NCI-H1092 treated with DMSO at 0.1 percent for 48 hours (cell line): ENCODE measurements at regions not wholly inside any gene's neighbourhood (a gene's known extent, or its start where the extent isn't known, plus 50 kb on each side); places are given as distances from the start of the nearest gene placed in this dataset.
"Not testable (repeated sequence)": the region's sequence is repeated elsewhere in the genome, so short reads cannot be mapped to it uniquely, and the experiment has no call there.

Experiments
- DNase-seq: peaks from one replicate; lab custom pipeline; 2025; lab: John Stamatoyannopoulos, UW

DNA sequence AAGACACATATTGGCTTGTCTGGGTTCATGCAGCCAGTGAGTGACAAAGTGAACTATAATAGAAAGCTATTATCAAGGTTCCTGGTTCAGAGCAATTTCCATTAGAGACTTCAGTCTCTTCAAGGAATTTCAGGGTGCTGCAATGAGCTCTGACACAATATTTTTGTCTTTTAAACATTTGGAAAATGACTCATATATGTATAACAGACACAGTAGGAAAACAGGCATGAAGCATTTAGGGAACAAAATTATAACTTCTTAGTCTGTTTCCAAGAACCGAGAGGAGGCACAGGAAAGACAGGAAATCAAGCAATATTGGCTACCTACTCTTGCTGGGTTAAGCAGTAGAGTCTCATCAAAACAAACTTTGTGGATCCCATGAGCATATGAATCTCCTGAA lies 170.4 kb downstream of the PTPRC start:
- DNase-seq: no peak

DNA sequence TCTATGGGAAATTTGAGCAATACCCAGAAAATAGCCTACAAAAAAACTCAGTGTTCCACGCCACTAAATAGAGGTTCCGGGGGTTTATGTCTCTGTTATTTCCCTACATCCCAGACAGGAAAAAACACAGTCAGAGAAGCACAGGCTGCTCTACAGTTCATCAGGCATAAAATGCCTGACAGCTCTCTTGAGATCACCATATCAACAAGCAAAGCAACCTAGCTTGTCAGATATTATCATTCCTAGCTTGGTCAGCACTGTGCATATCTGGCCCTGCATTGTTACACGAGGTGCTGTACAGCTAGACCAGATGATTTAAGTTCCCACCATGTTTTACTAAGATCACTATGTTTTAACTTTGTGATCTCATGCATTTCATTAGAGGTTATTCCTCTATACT lies 172.6 kb downstream of the PTPRC start:
- no peak for DNase-seq

DNA sequence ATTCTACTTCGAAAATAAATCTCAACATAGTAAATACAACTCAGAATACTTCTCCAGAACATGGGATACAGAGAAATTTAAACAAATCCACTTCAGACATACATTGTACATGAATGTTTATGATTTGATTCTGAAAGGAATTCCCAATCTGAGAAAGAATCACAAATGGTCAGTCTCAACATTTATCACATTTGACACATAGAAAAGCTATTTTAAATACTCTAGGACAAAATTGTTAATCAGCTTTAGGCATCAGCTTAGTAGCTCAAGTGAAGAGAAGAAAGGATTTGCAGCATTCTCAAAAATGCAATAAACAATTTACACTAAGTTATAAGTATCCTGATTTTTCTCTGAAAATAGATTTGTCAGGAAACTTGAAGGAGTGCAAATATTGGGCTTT lies 184.8 kb downstream of the PTPRC start:
- no peak for DNase-seq

DNA sequence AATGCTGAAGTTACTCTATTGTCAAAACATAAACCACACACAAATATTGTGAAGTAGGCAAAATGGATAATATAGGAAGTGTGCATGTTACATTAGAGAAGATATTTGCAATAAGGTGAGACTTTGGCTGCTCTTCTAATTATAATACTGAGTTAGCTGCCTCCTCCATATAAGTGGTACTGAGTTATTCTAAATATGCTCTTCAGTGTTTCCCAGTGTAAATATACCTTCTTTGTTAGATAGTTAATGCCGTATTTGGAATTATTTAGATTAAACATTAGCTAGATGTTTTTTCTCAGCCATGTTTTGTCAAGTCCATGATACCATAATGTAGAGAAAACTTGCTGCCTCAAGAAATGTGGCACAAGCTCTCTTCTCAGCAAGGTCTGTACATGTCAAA lies 186.4 kb downstream of the PTPRC start:
- DNase-seq: no peak

DNA sequence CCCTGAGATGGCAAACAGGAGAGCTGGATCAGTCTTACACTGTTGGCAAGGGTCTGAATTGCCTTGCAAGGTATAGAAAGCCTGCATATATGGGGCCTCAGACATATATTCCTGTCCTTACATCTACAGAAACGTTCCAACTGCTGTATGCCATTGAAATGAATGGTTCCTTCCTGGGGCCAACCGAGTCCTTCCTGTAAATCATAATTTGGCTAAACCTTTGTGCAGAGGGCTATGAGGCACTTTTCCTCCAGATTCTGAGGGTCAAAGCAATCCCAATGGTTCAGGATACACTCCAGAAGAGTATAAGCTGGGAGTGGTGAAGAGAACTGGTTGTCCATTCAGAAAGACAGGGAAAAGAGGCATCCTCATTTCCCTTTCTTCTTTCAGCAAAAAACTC lies 190.5 kb downstream of the PTPRC start:
- DNase-seq: no peak

DNA sequence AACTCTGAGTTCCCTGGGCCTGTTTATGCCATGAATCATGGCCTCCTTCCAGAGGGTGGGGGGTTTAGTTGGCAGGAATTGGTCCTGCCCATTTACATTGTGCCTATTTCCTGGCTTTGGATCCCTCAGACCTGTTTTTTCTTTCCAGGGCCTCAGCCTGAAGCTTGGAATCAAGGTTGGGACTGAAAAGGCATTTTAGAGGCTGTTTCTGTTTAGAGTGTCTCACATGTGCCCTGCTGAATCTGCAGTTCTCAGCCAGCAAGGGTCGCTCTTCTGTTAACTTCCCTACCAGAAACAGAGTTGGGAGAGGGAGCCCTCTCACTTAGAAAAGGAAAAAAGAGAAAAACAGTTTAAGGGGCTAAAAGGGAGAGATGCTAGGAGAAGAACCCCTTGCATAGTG lies 191.1 kb downstream of the PTPRC start:
- DNase-seq: no peak

DNA sequence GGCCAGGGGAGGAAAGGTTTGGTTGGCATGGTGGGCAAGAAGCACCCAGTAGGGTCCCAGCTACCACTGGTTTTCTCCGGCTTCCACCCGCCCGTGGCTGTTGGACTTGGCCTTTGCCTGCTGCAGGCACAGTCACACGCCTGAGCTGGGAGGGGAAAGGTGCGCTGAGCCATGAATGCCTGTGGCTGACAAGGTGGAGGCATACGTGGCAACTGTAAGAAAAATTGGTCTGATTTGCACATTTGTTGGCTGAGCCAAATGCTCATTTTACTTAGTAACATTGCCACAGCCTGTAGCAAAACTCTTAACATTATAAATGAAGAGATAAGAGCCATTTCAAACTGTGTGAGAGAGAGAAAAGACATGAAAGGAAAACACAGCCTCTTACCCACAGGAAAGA lies 191.6 kb downstream of the PTPRC start:
- DNase-seq: no peak

DNA sequence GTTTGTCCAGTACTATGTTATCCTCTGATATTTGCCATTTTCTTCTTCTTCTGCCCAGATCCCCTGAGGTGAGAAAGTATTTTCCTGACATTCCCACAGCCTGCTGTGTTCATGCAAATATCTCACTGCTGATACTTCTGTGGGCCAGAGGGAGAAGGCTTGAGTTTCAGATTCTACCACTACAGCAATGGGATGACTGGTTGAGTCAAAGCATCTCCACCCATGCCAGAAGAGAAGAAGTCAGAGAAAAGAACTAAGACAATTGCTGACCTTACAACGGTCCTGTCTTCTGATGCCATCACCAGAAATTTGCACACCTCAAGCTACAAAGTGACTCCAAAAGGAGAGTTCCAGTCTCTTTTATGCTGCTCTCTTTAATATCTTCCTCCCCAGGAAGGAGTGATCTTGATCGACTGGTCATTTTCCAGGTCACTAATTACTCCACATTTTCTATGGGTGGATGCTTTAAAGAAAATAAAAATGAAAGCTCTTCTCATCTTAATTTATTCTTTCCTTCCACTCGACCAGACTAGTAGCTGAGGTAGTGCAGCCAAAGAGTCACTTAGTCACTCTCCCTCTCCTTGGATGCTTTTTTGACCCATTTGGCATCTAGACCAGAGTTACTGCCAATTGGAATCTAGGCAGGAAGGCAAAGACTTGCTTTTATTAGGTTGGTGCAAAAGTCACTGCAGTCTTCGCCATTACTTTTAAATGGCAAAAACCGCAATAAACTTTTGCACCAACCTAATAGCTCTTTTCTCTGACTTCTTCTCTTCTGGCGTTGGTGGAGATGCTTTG lies 195.1 kb downstream of the PTPRC start:
- no peak for DNase-seq

DNA sequence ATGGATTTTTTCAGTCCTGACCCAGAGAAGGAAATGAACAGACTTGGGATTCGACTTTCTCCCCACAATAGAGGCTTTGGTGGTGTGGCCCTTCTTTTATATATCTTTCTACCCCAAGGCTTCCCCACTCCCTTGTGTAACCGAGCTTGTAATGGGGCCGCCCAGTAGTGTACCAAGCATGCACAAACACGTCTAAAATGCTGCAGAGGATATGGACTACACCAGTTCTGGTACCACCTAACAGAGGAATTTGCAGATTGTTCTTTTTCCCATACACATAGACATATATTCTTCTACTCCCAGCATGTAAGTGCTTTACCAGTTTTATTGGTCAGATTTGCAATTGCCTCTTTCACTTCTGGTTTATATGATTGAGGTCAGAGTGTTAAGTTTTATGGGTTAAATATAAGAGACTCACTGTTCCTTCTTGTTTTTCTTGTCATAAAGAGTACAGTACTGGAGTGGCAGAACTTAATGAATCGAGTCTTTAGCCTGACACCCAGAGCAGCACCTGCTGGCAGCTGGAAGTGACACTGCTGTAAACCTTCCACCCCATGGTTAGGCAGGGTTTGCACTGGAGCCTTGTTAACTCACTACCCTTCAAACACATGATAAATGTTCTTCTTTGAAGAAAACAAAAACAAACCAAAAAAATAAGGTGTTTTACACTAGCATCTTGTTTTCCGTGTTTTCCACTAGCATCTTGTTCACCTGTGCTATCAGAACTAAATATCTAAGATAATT lies 198.6 kb downstream of the PTPRC start:
- no peak for DNase-seq

DNA sequence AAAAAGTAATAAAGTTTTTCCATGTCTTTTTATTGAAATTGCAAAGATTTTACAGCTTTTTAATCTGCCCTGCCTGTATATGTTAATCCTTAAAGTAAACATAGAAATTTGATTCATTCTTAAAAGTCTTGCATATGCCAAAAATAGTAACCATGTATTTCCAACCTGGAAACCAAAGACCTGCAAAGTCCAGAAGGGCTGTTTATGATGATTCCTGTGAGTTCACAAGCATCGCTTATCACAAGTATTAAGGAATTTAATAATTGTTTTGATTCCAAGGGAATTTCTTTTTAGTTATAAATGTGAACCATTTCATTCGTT lies 199.1 kb downstream of the PTPRC start:
- no peak for DNase-seq

DNA sequence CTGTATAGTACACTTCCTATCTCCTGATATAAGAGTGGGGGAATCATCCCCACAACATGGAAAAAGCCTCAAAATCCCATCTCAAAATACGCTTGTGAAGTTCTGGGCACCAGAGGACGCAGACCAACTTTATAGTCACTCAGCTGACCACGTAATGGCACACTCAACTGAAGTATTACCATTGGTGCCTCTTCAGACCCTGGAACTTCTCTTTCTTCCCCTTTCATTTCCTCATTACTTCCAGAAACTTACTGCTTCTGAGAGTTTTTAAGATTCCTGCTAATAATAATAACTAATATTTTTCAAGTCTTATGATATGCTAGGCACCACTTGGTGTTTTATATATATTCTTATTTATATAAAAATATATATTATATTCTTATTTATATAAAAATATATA lies 202.6 kb downstream of the PTPRC start:
- DNase-seq: no peak

DNA sequence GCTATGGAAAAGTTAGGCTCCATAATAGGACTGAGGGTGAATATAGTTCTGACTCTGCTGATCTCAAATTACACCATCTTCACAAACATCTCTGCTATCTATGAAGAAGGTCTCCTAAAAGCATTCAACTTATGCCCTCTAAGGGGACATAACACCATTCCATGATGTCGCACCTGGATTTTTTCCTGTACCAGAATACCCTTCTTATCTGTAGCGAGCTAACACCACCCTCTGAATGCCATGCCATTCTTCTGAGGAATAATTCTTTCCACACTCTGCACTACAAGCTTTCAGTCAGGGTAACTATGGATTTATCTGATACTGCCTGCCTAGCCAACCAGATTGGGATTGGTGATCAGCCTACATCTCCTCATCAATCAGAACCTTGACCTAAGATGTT lies 203.8 kb downstream of the PTPRC start:
- no peak for DNase-seq

DNA sequence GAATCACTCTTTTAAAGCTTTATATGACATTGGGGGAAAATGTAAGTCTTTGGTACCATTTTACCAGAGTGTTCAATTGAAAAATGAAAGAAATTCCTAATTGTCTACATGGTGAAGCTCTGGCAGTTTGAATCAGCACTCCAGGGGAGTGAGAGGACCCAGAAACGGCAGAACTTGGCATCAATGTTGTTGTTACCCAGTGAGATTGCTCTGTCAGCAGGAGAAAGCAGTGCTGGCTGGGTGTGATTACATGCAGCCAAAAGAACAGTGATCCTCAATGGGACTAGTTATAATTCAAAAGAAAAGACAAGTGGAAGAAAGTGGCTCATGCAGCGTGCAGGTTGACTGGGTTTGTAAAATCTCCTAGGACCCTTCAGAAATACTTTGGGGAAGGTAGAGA lies 206.4 kb downstream of the PTPRC start:
- no peak for DNase-seq

DNA sequence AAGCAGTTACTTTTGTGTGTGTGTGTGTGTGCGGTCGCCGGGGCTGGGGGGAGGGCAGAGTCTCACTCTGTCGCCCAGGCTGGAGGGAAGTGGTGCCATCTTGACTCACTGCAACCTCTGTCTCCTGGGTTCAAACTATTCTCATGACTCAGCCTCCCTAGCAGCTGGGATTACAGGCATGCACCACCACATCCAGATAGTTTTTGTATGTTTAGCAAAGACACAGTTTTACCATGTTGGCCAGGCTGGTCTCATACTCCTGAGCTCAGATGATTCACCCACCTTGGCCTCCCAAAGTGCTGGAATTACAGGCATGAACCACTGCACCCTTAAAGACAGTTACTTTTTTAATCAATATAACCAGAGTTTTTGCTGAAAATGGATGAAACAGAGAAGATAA lies 207.0 kb downstream of the PTPRC start:
- DNase-seq: no peak

DNA sequence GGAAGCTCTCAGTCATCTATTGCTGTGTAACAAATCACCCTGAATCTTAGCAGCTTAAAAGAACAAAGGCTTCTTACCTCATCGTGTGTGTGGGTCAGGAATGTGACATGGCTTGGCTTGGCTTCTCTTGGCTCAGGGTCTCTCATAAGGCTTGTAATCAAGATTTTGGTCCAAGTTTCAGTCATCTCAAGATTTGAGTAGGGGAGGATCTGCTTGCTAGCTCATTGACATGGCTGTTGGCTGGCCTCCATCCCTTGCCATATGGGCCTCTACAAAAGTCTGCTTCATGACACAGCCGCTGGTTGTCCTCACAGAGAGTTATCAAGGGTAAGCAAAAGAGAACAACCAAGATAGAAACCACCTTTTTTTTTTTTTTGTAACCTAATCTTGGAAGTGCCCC lies 207.7 kb downstream of the PTPRC start:
- DNase-seq: no peak

DNA sequence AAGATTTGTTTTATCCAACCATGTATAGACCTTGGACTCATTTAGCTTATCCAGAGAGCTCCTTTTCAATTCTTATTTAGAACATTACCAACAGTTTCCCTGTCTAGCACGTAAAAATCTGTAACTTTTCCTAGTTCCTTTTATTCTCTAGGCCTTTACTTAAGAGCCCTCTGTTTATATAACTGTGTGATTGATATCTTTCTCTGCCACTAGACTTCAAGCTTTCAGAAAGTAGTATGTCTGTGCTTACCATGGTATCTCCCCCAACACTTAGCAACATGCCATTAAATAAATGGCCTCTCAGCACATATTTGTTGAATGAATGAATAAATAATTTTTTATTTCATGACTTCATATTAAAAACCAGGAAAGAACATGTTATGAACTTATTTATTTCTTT lies 209.4 kb downstream of the PTPRC start:
- DNase-seq: no peak

DNA sequence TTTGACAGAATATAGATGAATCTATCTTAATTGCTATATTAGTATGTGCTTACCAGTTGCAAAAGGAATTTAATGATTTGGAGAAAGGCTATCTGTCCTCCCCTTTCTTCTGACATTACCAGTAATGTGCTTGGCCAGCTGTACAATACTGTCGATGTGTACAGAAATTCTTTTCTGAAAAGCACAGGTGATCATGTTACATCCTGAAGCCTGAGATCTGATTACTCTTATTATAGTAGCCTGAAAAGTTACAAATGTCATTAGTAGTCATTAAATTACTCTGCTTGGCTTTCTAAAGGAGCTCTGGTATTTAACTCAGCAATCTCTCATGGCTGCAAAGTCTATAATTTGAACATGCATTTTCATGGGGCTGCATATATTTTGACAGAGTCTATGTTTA lies 209.8 kb downstream of the PTPRC start:
- DNase-seq: no peak

DNA sequence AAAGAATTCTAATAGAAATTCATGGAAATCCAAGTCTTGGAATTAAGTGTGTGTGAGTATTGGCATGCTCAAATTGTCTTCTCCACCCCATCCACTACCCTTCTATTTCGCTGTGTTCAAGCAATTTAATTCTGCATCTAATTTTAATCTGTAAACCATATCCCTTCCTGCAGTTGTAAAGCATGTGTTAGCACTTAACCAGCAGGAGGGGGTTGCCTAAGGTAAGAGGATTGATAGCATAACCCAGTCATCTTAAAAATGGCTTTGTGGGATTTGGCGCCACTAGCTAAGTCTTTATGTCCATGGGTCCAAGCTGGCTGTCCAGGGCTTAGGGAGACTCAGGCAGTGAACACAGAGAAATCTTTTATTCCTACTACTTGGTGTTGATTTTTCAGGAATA lies 210.3 kb downstream of the PTPRC start:
- no peak for DNase-seq

DNA sequence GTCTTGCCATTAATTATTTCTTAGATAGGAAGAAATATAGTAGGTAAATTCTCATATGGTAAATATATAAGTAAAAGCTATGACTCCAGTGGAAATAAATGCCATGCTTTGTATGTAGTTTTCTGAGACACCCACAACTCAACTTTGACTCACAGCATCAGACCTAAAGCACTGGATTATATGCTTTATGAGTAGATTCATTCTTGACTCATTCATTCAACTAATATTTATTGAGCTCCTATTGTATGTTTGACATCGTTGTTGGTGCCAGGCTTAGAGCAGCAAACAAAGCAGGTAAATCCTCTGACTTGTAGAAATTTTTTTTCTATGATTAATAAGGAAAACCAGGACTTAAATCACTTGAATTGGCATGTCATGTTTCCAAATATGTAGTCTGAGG lies 211.4 kb downstream of the PTPRC start:
- no peak for DNase-seq

DNA sequence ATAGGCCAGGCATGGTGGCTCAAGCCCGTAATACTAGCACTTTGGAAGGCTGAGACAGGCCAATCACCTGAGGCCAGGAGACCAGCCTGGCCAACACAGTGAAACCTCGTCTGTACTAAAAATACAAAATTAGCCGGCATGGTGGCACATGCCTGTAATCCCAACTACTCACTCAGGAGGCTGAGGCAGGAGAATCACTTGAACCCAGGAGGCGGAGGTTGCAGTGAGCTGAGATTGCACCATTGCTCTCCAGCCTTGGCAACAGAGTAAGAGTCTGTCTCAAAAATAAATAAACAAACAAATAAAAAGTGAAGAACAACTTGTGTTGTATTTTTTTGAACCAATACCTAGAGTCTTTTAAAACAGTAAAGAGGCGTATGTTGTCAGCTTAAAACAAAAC lies 212.1 kb downstream of the PTPRC start:
- DNase-seq: not testable (repeated sequence)

DNA sequence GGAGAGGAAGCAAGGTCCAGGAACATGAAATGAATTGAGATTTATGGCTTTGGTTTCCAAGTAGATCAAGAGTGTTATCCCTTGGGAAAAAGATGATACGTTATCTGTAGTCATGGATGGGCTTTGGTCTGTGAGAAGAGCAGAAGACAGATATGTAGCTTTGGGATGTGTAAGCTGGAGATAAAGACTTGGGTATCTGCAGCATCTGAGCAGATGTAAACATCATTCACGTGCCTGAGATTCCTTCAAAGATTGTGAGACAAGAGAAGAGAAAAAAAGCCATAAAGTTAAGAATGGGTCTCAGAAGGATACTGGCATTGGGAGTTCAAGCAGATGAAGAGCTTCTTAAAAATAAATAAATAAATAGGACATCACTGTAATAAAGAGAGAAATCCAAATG lies 217.8 kb downstream of the PTPRC start:
- DNase-seq: no peak

DNA sequence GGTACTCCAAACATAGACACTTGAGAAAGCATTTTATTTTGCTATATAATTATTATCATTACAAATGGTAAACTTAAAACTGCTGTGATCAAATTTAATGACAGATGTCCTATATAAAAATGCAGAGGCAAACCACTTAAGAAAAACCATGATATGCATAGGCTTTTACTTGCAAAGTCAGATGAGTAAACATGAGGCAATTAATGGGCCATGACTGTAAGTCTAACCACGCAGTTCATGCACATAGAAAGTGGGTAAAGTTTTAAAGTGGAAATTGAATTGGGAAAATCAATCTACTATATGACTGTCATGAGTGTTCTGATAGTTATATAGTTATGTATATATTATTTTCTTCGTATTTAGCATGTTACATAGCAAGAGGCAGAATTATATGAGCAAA lies 219.2 kb downstream of the PTPRC start:
- DNase-seq: peak; percentile 8

DNA sequence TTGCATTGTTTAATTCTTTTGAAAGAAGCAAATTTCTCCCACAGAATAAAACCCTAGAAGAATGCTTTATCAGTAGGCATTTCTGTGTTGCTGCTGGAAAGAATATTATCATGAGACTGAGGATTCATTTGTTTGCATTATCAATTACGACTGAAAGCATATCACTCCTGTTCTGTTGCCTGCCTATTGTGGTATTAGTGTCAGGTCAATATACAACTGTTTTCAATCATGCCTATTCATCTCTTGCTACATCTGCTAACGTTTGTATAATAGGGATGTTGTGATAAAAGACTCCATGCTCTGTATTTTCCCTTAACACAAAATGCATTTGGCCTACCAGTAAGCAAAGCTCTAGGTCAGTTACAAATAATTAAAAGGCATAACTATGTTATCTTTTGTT lies 221.5 kb downstream of the PTPRC start:
- DNase-seq: no peak

DNA sequence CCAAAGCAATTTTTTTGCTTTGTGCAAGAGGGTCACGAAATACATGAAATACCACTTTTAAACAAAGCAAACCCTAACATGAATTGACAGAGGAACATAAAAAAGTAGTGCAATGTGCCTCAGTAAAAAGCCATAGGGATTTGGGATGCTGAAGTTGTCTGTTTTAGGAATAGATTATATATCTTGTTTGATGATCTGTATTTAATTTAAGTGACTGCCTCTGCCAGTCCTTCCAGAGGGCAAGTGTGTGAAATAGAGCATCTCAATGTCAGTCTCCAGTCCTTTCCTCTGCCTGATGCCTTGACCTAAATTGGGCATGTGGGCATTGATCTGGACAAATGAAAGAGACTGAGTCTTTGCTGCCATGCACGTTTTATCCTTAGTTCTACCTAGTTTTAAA lies 222.8 kb downstream of the PTPRC start:
- no peak for DNase-seq
